Myocyte (in vitro differentiated cells): ENCODE measurements at regions not wholly inside any gene's neighbourhood (a gene's known extent, or its start where the extent isn't known, plus 50 kb on each side); places are given as distances from the start of the nearest gene placed in this dataset.
"Not testable (repeated sequence)": the region's sequence is repeated elsewhere in the genome, so short reads cannot be mapped to it uniquely, and the experiment has no call there.

Experiments
- DNase-seq: peaks from one replicate; pipeline ENCODE4 v3.0.0-alpha.2; 2012; ENCODE audit warnings: low read depth

GRCh38 chr7:56466607-56467525 lies 350.6 kb upstream of the NUPR2 start:
- DNase-seq = not testable (repeated sequence)

- no peak for DNase-seq
These were observed 333.5 kb upstream of the NUPR2 start for GRCh38 chr7:56449762-56450161.

GRCh38 chr7:56447864-56448693 lies 331.9 kb upstream of the NUPR2 start:
- DNase-seq = no peak

GRCh38 chr7:56420528-56420927 lies 304.3 kb upstream of the NUPR2 start:
- DNase-seq = not testable (repeated sequence)

GRCh38 chr7:56375173-56375572 lies 259.0 kb upstream of the NUPR2 start:
- DNase-seq = no peak

- not testable (repeated sequence) for DNase-seq
These were observed 258.4 kb upstream of the NUPR2 start for GRCh38 chr7:56374666-56375065.

GRCh38 chr7:56373314-56373713 lies 257.1 kb upstream of the NUPR2 start:
- not testable (repeated sequence) for DNase-seq

- DNase-seq = not testable (repeated sequence)
These were observed 255.6 kb upstream of the NUPR2 start for GRCh38 chr7:56371792-56372191.

- DNase-seq = not testable (repeated sequence)
These were observed 254.1 kb upstream of the NUPR2 start for GRCh38 chr7:56370208-56370872.

GRCh38 chr7:56367914-56368313 lies 251.7 kb upstream of the NUPR2 start:
- DNase-seq = not testable (repeated sequence)

GRCh38 chr7:56367411-56367810 lies 251.2 kb upstream of the NUPR2 start:
- not testable (repeated sequence) for DNase-seq

- not testable (repeated sequence) for DNase-seq
These were observed 250.5 kb upstream of the NUPR2 start for GRCh38 chr7:56366701-56367100.

GRCh38 chr7:56352576-56352975 lies 236.4 kb upstream of the NUPR2 start:
- DNase-seq = not testable (repeated sequence)

- DNase-seq = not testable (repeated sequence)
These were observed 235.0 kb upstream of the NUPR2 start for GRCh38 chr7:56351181-56351580.

- DNase-seq = not testable (repeated sequence)
These were observed 232.1 kb upstream of the NUPR2 start for GRCh38 chr7:56348311-56348710.

GRCh38 chr7:56328327-56328726 lies 212.1 kb upstream of the NUPR2 start:
- DNase-seq = not testable (repeated sequence)

- no peak for DNase-seq
These were observed 174.3 kb upstream of the NUPR2 start for GRCh38 chr7:56290548-56290947.

GRCh38 chr7:56287429-56288138 lies 171.4 kb upstream of the NUPR2 start:
- DNase-seq = no peak

GRCh38 chr7:56256108-56256507 lies 139.9 kb upstream of the NUPR2 start:
- DNase-seq = no peak

- no peak for DNase-seq
These were observed 133.9 kb upstream of the NUPR2 start for GRCh38 chr7:56250135-56250534.

- no peak for DNase-seq
These were observed 113.4 kb upstream of the NUPR2 start for GRCh38 chr7:56229631-56230030.
